ENCODE measurements at regions not wholly inside any gene's neighbourhood (a gene's known extent, or its start where the extent isn't known, plus 50 kb on each side); places are given as distances from the start of the nearest gene placed in this dataset.

DNA sequence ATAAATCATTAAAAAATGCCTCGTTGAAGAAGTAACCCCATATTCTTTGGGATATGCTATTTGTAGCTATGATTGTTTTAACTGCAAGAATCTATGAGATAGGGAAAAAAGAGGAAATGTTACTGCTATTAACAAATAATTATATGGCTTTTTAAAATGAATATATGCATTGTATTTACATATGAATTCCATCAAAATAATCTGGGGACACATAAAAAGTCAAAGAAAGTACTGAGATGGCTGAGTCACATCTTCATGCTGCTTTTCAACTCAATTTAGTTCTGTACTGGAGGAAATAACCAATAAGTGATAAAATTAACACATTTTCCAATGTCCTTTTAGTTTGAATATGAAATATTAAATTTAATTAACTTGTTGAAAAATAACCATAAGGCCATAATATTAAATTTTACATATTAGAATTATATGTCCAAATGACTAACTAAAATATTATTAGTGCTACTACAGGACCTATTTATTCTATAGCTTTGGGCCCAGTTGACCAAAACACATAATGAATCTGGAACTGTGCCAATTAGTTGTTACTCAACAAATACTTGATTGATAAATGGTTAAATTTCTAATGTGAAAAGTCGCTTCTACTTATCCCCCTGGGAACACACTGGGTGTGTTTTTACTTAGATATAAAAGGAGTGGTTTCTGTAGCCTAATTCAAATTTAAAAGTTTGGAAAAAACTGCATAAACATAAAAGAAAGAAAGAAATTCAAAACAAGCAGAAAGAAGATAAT is 214.6 kb upstream of the PFKP start:
- no peak overlapping the region for H3K27ac ChIP-seq
- ATAC-seq (no peak), DNase-seq (no peak)
- no peaks in the 10 kb centered on the region for H3K9me3 ChIP-seq
- no peaks in the 10 kb centered on the region for H3K36me3 ChIP-seq
- H3K4me3 ChIP-seq, result no peak overlapping the region
- intact Hi-C loops (cut with DNase I), result no loop called here
- H3K27me3 ChIP-seq, result peaks cover 0 to 5% of the 10 kb centered on the region in 2 donors
- no peaks in the 10 kb centered on the region for H3K4me1 ChIP-seq
- TF ChIP-seq, protein P1, sequence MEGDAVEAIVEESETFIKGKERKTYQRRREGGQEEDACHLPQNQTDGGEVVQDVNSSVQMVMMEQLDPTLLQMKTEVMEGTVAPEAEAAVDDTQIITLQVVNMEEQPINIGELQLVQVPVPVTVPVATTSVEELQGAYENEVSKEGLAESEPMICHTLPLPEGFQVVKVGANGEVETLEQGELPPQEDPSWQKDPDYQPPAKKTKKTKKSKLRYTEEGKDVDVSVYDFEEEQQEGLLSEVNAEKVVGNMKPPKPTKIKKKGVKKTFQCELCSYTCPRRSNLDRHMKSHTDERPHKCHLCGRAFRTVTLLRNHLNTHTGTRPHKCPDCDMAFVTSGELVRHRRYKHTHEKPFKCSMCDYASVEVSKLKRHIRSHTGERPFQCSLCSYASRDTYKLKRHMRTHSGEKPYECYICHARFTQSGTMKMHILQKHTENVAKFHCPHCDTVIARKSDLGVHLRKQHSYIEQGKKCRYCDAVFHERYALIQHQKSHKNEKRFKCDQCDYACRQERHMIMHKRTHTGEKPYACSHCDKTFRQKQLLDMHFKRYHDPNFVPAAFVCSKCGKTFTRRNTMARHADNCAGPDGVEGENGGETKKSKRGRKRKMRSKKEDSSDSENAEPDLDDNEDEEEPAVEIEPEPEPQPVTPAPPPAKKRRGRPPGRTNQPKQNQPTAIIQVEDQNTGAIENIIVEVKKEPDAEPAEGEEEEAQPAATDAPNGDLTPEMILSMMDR (IDR thresholded peaks at IDR 0.05), result no peak

GRCh38 chr10:2851566-2851965 is 215.8 kb upstream of the PFKP start:
- ATAC-seq (no peak), DNase-seq (no peak)
- TF ChIP-seq, protein P1 (IDR thresholded peaks at IDR 0.05), result no peak
- no peak overlapping the region for H3K27ac ChIP-seq
- no peaks in the 10 kb centered on the region for H3K4me1 ChIP-seq
- peaks cover 0 to 5% of the 10 kb centered on the region in 2 donors for H3K27me3 ChIP-seq
- intact Hi-C loops (cut with DNase I), result no loop called here
- H3K9me3 ChIP-seq, result no peaks in the 10 kb centered on the region
- H3K4me3 ChIP-seq, result no peak overlapping the region
- H3K36me3 ChIP-seq, result no peaks in the 10 kb centered on the region

- intact Hi-C loops (cut with DNase I), result no loop called here
- H3K27ac ChIP-seq, result no peak overlapping the region
- H3K9me3 ChIP-seq, result no peaks in the 10 kb centered on the region
- H3K27me3 ChIP-seq, result peaks cover 0 to 5% of the 10 kb centered on the region in 2 donors
- DNase-seq (no peak), ATAC-seq (no peak)
- TF ChIP-seq, protein P1 (IDR thresholded peaks at IDR 0.05), result no peak
- no peaks in the 10 kb centered on the region for H3K36me3 ChIP-seq
- H3K4me1 ChIP-seq, result no peaks in the 10 kb centered on the region
- H3K4me3 ChIP-seq, result no peak overlapping the region
Observed at GRCh38 chr10:2850202-2850601, 217.1 kb upstream of the PFKP start.

- DNase-seq (no peak), ATAC-seq (no peak)
- TF ChIP-seq, protein P1 (IDR thresholded peaks at IDR 0.05), result no peak
- Histone ChIP-seq H3K27ac (no peak overlapping the region), H3K4me3 (no peak overlapping the region), H3K27me3 (peaks cover 0 to 2% of the 10 kb centered on the region in 2 donors), H3K36me3 (no peaks in the 10 kb centered on the region), H3K4me1 (no peaks in the 10 kb centered on the region), H3K9me3 (no peaks in the 10 kb centered on the region)
- intact Hi-C loops (cut with DNase I), result no loop called here
Observed at GRCh38 chr10:2844925-2845324, 222.4 kb upstream of the PFKP start.

DNA sequence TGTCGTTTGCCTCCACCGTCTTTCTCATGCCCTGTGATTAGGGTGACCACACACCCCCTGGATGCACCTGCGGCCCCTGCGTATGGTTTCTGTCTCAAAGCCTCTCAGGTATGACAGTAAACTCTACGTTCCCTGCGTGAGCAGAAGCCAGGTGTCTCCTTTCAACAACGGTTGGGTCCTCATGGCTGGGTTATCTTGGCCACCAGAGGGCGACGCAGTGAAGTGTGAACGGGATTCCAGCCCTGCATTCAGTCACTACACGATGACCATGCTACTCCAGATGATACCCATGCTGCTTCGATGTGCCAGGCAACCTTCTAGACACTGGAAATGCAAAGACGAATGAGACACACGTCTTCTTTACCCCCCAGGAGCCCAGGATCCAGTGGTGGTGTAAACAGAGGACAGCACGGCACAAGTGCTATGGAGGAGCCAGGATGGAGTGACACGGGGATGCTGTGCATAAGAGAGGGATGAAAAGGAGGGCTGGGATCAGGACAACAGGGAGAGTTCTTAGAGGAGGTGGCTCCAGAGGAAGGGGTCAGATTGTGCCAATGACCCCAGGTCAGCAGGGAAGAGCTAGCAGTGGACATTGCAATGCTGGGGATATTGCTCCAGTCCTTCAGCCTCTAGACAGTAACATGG is 228.1 kb upstream of the PFKP start:
- H3K27me3 ChIP-seq, result peaks cover 0 to 9% of the 10 kb centered on the region in 2 donors
- no peak overlapping the region for H3K27ac ChIP-seq
- H3K4me1 ChIP-seq, result no peaks in the 10 kb centered on the region
- H3K9me3 ChIP-seq, result no peaks in the 10 kb centered on the region
- intact Hi-C loops (cut with DNase I), result no loop called here
- H3K4me3 ChIP-seq, result no peak overlapping the region
- ATAC-seq (peak; percentile 75), DNase-seq (no peak)
- H3K36me3 ChIP-seq, result no peaks in the 10 kb centered on the region
- TF ChIP-seq, protein P1 (IDR thresholded peaks at IDR 0.05), result peak; percentile 39 to 40
